DOHH2 (cell line): ENCODE measurements at regions not wholly inside any gene's neighbourhood (a gene's known extent, or its start where the extent isn't known, plus 50 kb on each side); places are given as distances from the start of the nearest gene placed in this dataset.

ENCODE experiments used
- CTCF ChIP-seq: fragments of 200-600 bp; sonication (generic); IDR thresholded peaks from one replicate; pipeline ENCODE4 v1.5.1; 2014; ENCODE audit warnings: antibody characterized with exemption, mild to moderate bottlenecking, low read depth, low read length; ENCODE audit not compliant: poor library complexity, severe bottlenecking
- EZH2phosphoT487 ChIP-seq: fragments of 200-600 bp; sonication (generic); IDR thresholded peaks from 2 replicates; pipeline ENCODE4 v1.6.1; 2017; ENCODE audit warnings: borderline replicate concordance, mild to moderate bottlenecking, antibody characterized with exemption, low read length, moderate library complexity, mixed read lengths

GRCh38 chr17:74079537-74080300, 123.8 kb upstream of the RPL38 start:
- TF ChIP-seq CTCF: no peak
- no peak for TF ChIP-seq EZH2phosphoT487
